Activated B cell treated with CpG ODN at 0.5 μM for 24 hours (primary cell): ENCODE measurements at regions not wholly inside any gene's neighbourhood (a gene's known extent, or its start where the extent isn't known, plus 50 kb on each side); places are given as distances from the start of the nearest gene placed in this dataset.

ENCODE experiments used
- ATAC-seq: fragments of 200-7000 bp; cut with Tn5 transposase; one replicate; pipeline ENCODE4 v1.10.0; 2021; ENCODE audit warnings: low read depth, mild to moderate bottlenecking, moderate library complexity
- CTCF ChIA-PET: fragments of 350-600 bp; sonication (Branson Sonifier 250); formaldehyde crosslinking; loops from one replicate; lab custom pipeline; 2021; ENCODE audit warnings: antibody characterized with exemption; lab: Charles Lee
- POLR2A ChIA-PET: fragments of 350-600 bp; sonication (Branson Sonifier 250); formaldehyde crosslinking; loops from one replicate; lab custom pipeline; 2021; ENCODE audit warnings: antibody characterized with exemption; lab: Charles Lee
- DNase-seq: peaks from one replicate; pipeline ENCODE4 v3.0.0; 2022
- H3K27ac Mint-ChIP-seq: one replicate; pipeline ENCODE4 v1.8.0; 2020; ENCODE audit warnings: mixed read lengths
- H3K27me3 Mint-ChIP-seq: one replicate; pipeline ENCODE4 v1.8.0; 2021; ENCODE audit warnings: mixed read lengths
- H3K36me3 Mint-ChIP-seq: one replicate; pipeline ENCODE4 v1.8.0; 2021; ENCODE audit warnings: low read depth, mixed read lengths
- H3K4me1 Mint-ChIP-seq: one replicate; pipeline ENCODE4 v1.8.0; 2021; ENCODE audit warnings: mixed read lengths
- H3K4me3 Mint-ChIP-seq: one replicate; pipeline ENCODE4 v1.8.0; 2020; ENCODE audit warnings: mild to moderate bottlenecking, mixed read lengths
- H3K9me3 Mint-ChIP-seq: one replicate; pipeline ENCODE4 v1.8.0; 2020; ENCODE audit warnings: mixed read lengths
- CTCF ChIP-seq: fragments of 200-600 bp; IDR thresholded peaks from one replicate; pipeline ENCODE4 v1.8.0; 2022; ENCODE audit warnings: antibody characterized with exemption, mild to moderate bottlenecking
- intact Hi-C: fragments of 100-400 bp; cut with micrococcal nuclease; formaldehyde crosslinking; loops from one replicate; pipeline ENCODE4 v1.15.1; 2024

DNA sequence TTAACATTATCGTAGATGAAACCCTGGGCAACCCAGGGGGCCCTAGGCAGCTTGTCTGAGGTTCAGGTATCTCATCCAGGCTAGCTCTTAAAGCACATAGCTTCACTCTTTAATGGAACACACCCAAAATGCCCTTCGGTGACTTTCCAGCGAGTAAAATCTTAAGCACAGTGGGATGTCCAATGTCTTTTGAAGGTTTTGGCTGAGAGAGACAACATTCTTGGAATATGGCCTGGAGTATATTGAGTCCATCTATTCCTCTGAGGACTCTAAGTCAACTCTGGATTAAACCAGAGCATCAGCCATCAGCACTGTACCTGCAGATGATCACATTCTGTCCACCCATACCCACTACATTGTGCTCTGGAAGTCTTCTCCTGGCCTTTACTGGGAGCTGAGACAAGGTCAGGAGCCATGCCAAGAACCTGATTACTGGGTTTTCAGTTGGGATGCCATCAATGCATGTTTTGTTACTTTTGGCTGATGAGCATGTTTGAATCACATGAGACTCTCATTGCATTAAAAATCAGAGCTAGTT is 63.4 kb upstream of the CDH11 start:
- no peaks in the 10 kb centered on the region for H3K9me3 Mint-ChIP-seq
- H3K4me3 Mint-ChIP-seq: no peak overlapping the region
- H3K36me3 Mint-ChIP-seq: no peaks in the 10 kb centered on the region
- POLR2A ChIA-PET: no interaction called here
- no peaks in the 10 kb centered on the region for H3K27me3 Mint-ChIP-seq
- no peak for TF ChIP-seq CTCF
- no peak for ATAC-seq
- intact Hi-C loops: no loop called here
- CTCF ChIA-PET: no interaction called here
- H3K27ac Mint-ChIP-seq: no peak overlapping the region
- DNase-seq: no peak
- no peaks in the 10 kb centered on the region for H3K4me1 Mint-ChIP-seq

DNA sequence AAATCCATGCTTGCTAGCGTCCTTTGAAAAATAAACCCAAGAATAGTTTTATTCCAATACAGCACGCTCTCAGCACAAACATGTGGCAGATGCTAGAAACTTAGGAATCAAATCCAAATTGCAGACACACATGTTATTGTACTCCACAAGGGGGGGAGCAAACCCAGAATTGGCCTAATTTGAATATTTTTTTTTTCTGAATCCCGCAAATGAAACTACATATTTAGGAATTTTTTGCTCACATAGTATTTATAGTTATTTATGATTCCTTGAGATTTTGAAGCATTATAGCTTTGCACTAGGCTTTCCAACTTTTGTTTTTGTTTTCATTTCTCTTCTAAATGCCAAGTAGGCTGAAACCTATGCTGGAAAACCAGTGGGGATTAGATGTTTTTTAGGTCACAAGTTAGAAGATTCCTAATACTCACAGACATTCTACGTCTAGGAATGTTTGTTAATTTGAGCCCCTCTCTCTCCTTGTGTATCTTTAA is 59.3 kb upstream of the CDH11 start:
- Mint-ChIP-seq H3K27me3 (no peaks in the 10 kb centered on the region), H3K4me3 (no peak overlapping the region), H3K36me3 (no peaks in the 10 kb centered on the region), H3K27ac (no peak overlapping the region), H3K4me1 (no peaks in the 10 kb centered on the region), H3K9me3 (no peaks in the 10 kb centered on the region)
- CTCF ChIA-PET: no interaction called here
- ATAC-seq (no peak), DNase-seq (no peak)
- POLR2A ChIA-PET: no interaction called here
- TF ChIP-seq CTCF: no peak
- intact Hi-C loops: no loop called here

DNA sequence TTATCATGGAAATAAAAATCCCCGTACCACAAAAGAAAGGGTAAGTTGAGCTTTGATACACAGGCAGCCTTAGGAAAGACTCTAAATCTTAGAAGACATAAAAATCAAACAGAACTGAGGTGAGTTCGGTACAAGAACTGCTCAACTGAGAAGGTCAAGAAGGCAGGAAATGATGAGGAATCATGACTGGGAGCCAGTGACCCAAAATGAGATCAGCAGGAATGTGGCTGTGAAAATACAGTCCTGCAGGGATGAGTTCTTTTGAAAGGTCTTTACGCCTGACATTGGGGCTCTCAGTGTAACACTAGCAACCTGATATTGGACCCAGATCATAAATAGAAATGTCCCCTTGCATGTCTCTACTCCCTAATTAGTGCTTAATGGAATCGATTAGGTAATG is 56.3 kb upstream of the CDH11 start:
- H3K36me3 Mint-ChIP-seq: no peaks in the 10 kb centered on the region
- DNase-seq: no peak
- H3K9me3 Mint-ChIP-seq: no peaks in the 10 kb centered on the region
- H3K4me3 Mint-ChIP-seq: no peak overlapping the region
- no peak for ATAC-seq
- no peaks in the 10 kb centered on the region for H3K27me3 Mint-ChIP-seq
- H3K4me1 Mint-ChIP-seq: no peaks in the 10 kb centered on the region
- no peak overlapping the region for H3K27ac Mint-ChIP-seq
- CTCF ChIA-PET: no interaction called here
- TF ChIP-seq CTCF: no peak
- POLR2A ChIA-PET: no interaction called here
- intact Hi-C loops: no loop called here

- ChIA-PET POLR2A (no interaction called here), CTCF (no interaction called here)
- Mint-ChIP-seq H3K36me3 (no peaks in the 10 kb centered on the region), H3K4me3 (no peak overlapping the region), H3K9me3 (no peaks in the 10 kb centered on the region), H3K27ac (no peak overlapping the region), H3K4me1 (no peaks in the 10 kb centered on the region), H3K27me3 (no peaks in the 10 kb centered on the region)
- no peak for DNase-seq
- no peak for TF ChIP-seq CTCF
- no peak for ATAC-seq
- intact Hi-C loops: no loop called here
Observed at GRCh38 chr16:65176603-65177002, 54.7 kb upstream of the CDH11 start.

DNA sequence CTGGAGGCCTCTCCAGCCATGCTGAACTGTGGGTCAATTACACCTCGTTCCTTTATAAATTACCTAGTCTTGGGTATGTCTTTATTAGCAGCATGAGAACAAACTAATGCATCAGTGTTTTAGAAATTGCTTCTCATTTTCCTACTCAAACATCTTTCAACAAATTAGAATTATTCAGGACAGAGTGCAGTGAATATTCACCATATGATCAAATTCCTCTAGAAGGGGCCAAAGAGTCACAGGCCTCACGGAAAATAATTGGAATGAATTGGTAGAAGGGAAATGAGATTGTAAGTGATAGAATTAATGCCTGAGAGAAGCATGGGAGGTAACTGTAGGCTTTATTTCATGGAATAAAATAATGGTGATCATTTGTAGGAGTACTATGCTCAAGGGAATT is 50.5 kb upstream of the CDH11 start:
- CTCF ChIA-PET: no interaction called here
- intact Hi-C loops: no loop called here
- ATAC-seq (no peak), DNase-seq (no peak)
- Mint-ChIP-seq H3K27me3 (no peaks in the 10 kb centered on the region), H3K36me3 (no peaks in the 10 kb centered on the region), H3K9me3 (peaks cover 2% of the 10 kb centered on the region), H3K27ac (no peak overlapping the region), H3K4me1 (no peaks in the 10 kb centered on the region), H3K4me3 (no peak overlapping the region)
- POLR2A ChIA-PET: no interaction called here
- TF ChIP-seq CTCF: no peak
